Suprapubic skin (tissue), 4 donors: ENCODE measurements at regions not wholly inside any gene's neighbourhood (a gene's known extent, or its start where the extent isn't known, plus 50 kb on each side); places are given as distances from the start of the nearest gene placed in this dataset.

Experiments
- DNase-seq, 2 donors: peaks; one replicate each; pipeline ENCODE4 v3.0.0-alpha.2; 2019; ENCODE audit warnings: low spot score in 2 of 2
- H3K27ac ChIP-seq: fragments of 200-600 bp; sonication (generic); one replicate; pipeline ENCODE4 v1.5.1; 2019
- H3K27me3 ChIP-seq: fragments of 200-600 bp; sonication (generic); one replicate; pipeline ENCODE4 v1.5.1; 2019
- H3K36me3 ChIP-seq: fragments of 200-600 bp; sonication (generic); one replicate; pipeline ENCODE4 v1.5.1; 2019
- H3K4me1 ChIP-seq: fragments of 200-600 bp; sonication (generic); one replicate; pipeline ENCODE4 v1.5.1; 2019
- H3K4me3 ChIP-seq: fragments of 200-600 bp; sonication (generic); one replicate; pipeline ENCODE4 v1.5.1; 2019; ENCODE audit warnings: mild to moderate bottlenecking
- H3K9me3 ChIP-seq: fragments of 200-600 bp; sonication (generic); one replicate; pipeline ENCODE4 v1.5.1; 2019
- EP300 ChIP-seq: sonication (generic); formaldehyde crosslinking; IDR thresholded peaks from one replicate; pipeline ENCODE4 v1.6.1; 2017; ENCODE audit warnings: antibody characterized with exemption
- POLR2A ChIP-seq, 2 donors: fragments of 450-650 bp; IDR thresholded peaks; one replicate each; pipeline ENCODE4 v1.6.1; 2017; ENCODE audit warnings: antibody characterized with exemption in 2 of 2, mild to moderate bottlenecking in 2 of 2, moderate library complexity in 2 of 2
- POLR2AphosphoS5 ChIP-seq, 3 donors: sonication (generic); formaldehyde crosslinking; IDR thresholded peaks; one replicate each; pipeline ENCODE4 v1.6.1; 2017; ENCODE audit warnings: antibody characterized with exemption in 3 of 3
- WGBS: methylation state at CpG from one replicate; pipeline ENCODE4 v1.1.5; 2018; 5-methylcytosine and 5-hydroxymethylcytosine counted together
- TF ChIP-seq, protein P1 (sequence below), 2 donors: fragments of 200-600 bp in 1 of 2; fragments of 450-650 bp in 1 of 2; sonication (generic) in 1 of 2; IDR thresholded peaks; one replicate each; pipeline ENCODE4 v1.5.1; 2016 to 2019; ENCODE audit warnings: antibody characterized with exemption in 2 of 2, mild to moderate bottlenecking in 1 of 2, moderate library complexity in 1 of 2

- WGBS = 62% methylated on average over 11 of the region's 11 CpGs
- H3K4me3 ChIP-seq = no peak overlapping the region
- no peaks in the 10 kb centered on the region for H3K27me3 ChIP-seq
- no peaks in the 10 kb centered on the region for H3K36me3 ChIP-seq
- peak in 1 of 2 donors; percentile 67 for DNase-seq
- H3K9me3 ChIP-seq = no peaks in the 10 kb centered on the region
- H3K27ac ChIP-seq = peak overlapping the region; percentile 66
- H3K4me1 ChIP-seq = peaks cover 39% of the 10 kb centered on the region
- TF ChIP-seq EP300 = no peak
- TF ChIP-seq, protein P1, sequence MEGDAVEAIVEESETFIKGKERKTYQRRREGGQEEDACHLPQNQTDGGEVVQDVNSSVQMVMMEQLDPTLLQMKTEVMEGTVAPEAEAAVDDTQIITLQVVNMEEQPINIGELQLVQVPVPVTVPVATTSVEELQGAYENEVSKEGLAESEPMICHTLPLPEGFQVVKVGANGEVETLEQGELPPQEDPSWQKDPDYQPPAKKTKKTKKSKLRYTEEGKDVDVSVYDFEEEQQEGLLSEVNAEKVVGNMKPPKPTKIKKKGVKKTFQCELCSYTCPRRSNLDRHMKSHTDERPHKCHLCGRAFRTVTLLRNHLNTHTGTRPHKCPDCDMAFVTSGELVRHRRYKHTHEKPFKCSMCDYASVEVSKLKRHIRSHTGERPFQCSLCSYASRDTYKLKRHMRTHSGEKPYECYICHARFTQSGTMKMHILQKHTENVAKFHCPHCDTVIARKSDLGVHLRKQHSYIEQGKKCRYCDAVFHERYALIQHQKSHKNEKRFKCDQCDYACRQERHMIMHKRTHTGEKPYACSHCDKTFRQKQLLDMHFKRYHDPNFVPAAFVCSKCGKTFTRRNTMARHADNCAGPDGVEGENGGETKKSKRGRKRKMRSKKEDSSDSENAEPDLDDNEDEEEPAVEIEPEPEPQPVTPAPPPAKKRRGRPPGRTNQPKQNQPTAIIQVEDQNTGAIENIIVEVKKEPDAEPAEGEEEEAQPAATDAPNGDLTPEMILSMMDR (IDR thresholded peaks at IDR 0.05) = no peak
- no peak for TF ChIP-seq POLR2A (IDR thresholded peaks at IDR 0.05)
- no peak for TF ChIP-seq POLR2AphosphoS5 (IDR thresholded peaks at IDR 0.05)
These were observed 133.6 kb downstream of the SP3 start for GRCh38 chr2:173831312-173832229.

DNA sequence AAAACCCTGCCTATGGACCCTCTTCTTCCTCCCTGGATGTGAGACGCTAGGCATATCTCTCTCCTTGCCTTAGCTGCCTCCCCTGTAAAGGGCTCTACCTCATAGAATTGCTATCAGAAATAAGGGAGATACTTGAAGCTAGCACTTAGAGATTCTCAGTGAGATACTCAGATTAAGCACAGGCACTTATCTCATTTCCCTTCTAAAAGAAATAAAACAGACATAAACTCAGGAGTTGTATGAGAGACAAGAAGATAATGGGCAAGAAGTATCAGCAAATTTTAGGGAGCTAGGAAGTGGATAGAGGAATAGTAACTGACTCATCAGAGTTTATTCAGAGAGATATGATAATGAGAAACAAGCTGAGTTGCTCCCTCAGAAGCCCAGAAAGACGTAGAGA is 131.0 kb downstream of the SP3 start:
- H3K4me1 ChIP-seq = peaks cover 28% of the 10 kb centered on the region
- no peak for TF ChIP-seq EP300
- no peak for TF ChIP-seq POLR2A (IDR thresholded peaks at IDR 0.05)
- TF ChIP-seq POLR2AphosphoS5 (IDR thresholded peaks at IDR 0.05) = no peak
- TF ChIP-seq, protein P1 (IDR thresholded peaks at IDR 0.05) = no peak
- no peaks in the 10 kb centered on the region for H3K36me3 ChIP-seq
- DNase-seq = no peak
- 73% methylated on average over 2 of the region's 2 CpGs for WGBS
- H3K4me3 ChIP-seq = no peak overlapping the region
- H3K27ac ChIP-seq = no peak overlapping the region
- H3K27me3 ChIP-seq = no peaks in the 10 kb centered on the region
- no peaks in the 10 kb centered on the region for H3K9me3 ChIP-seq

DNA sequence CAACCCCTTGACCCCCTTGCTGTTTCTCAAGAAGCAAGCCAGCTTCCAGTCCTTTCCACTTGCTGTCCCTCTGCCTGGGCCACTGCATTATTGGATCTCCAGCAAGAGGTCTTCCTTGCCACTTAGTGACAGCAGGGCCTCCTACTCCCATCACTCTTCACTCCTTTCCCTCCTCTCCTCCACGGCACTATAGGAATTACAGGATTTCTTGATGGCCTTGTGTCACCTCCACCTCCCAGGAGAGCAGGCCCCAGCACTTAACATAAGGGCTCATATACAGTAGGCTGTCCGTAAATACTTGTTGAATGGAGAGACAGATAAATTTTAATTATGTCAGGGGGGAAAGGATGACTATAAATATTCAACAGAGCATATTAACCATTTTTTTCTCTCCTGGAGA is 129.4 kb downstream of the SP3 start:
- peaks cover 12% of the 10 kb centered on the region for H3K4me1 ChIP-seq
- WGBS = 95% methylated on average over 2 of the region's 2 CpGs
- no peaks in the 10 kb centered on the region for H3K9me3 ChIP-seq
- H3K4me3 ChIP-seq = no peak overlapping the region
- TF ChIP-seq POLR2AphosphoS5 (IDR thresholded peaks at IDR 0.05) (no peak), EP300 (no peak), POLR2A (IDR thresholded peaks at IDR 0.05) (no peak)
- TF ChIP-seq, protein P1 (IDR thresholded peaks at IDR 0.05) = no peak
- no peaks in the 10 kb centered on the region for H3K36me3 ChIP-seq
- no peaks in the 10 kb centered on the region for H3K27me3 ChIP-seq
- no peak overlapping the region for H3K27ac ChIP-seq
- no peak for DNase-seq

GRCh38 chr2:173841110-173841509 is 124.1 kb downstream of the SP3 start:
- no peak overlapping the region for H3K27ac ChIP-seq
- H3K27me3 ChIP-seq = no peaks in the 10 kb centered on the region
- no peaks in the 10 kb centered on the region for H3K36me3 ChIP-seq
- no peaks in the 10 kb centered on the region for H3K4me1 ChIP-seq
- no peaks in the 10 kb centered on the region for H3K9me3 ChIP-seq
- DNase-seq = no peak
- TF ChIP-seq EP300 = no peak
- TF ChIP-seq POLR2AphosphoS5 (IDR thresholded peaks at IDR 0.05) = no peak
- TF ChIP-seq, protein P1 (IDR thresholded peaks at IDR 0.05) = no peak
- no peak for TF ChIP-seq POLR2A (IDR thresholded peaks at IDR 0.05)
- no peak overlapping the region for H3K4me3 ChIP-seq

- Histone ChIP-seq H3K27ac (no peak overlapping the region), H3K9me3 (no peaks in the 10 kb centered on the region), H3K4me1 (no peaks in the 10 kb centered on the region), H3K4me3 (no peak overlapping the region), H3K36me3 (no peaks in the 10 kb centered on the region), H3K27me3 (no peaks in the 10 kb centered on the region)
- WGBS = 81% methylated on average over 6 of the region's 6 CpGs
- TF ChIP-seq POLR2A (IDR thresholded peaks at IDR 0.05) (no peak), EP300 (no peak), POLR2AphosphoS5 (IDR thresholded peaks at IDR 0.05) (no peak)
- TF ChIP-seq, protein P1 (IDR thresholded peaks at IDR 0.05) = no peak
- DNase-seq = no peak
These were observed 121.6 kb downstream of the SP3 start for GRCh38 chr2:173843526-173843925.
